C4-2B (cell line): ENCODE measurements at regions not wholly inside any gene's neighbourhood (a gene's known extent, or its start where the extent isn't known, plus 50 kb on each side); places are given as distances from the start of the nearest gene placed in this dataset.

Source experiments
- ZFX ChIP-seq: fragments of 450-650 bp; IDR thresholded peaks from 2 replicates; pipeline ENCODE4 v1.6.1; 2017
- TF ChIP-seq, protein P1 (sequence below): fragments of 450-650 bp; conservative IDR thresholded peaks from 2 replicates; pipeline ENCODE4 v1.5.1; 2017; ENCODE audit warnings: mild to moderate bottlenecking

GRCh38 chr14:30484201-30484600, 74.8 kb upstream of the G2E3 start:
- no peak for TF ChIP-seq ZFX
- TF ChIP-seq, protein P1, sequence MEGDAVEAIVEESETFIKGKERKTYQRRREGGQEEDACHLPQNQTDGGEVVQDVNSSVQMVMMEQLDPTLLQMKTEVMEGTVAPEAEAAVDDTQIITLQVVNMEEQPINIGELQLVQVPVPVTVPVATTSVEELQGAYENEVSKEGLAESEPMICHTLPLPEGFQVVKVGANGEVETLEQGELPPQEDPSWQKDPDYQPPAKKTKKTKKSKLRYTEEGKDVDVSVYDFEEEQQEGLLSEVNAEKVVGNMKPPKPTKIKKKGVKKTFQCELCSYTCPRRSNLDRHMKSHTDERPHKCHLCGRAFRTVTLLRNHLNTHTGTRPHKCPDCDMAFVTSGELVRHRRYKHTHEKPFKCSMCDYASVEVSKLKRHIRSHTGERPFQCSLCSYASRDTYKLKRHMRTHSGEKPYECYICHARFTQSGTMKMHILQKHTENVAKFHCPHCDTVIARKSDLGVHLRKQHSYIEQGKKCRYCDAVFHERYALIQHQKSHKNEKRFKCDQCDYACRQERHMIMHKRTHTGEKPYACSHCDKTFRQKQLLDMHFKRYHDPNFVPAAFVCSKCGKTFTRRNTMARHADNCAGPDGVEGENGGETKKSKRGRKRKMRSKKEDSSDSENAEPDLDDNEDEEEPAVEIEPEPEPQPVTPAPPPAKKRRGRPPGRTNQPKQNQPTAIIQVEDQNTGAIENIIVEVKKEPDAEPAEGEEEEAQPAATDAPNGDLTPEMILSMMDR = no peak
